ENCODE measurements at regions not wholly inside any gene's neighbourhood (a gene's known extent, or its start where the extent isn't known, plus 50 kb on each side); places are given as distances from the start of the nearest gene placed in this dataset.
"Not testable (repeated sequence)": the region's sequence is repeated elsewhere in the genome, so short reads cannot be mapped to it uniquely, and the experiment has no call there.

GRCh38 chrX:114077773-114078172 is 506.1 kb upstream of the HTR2C start:
- no peak for DNase-seq

- no peak for DNase-seq
Observed at GRCh38 chrX:114075073-114075673, 508.7 kb upstream of the HTR2C start.

- DNase-seq, result no peak
Observed at GRCh38 chrX:114073926-114074325, 510.0 kb upstream of the HTR2C start.

- DNase-seq, result no peak
Observed at GRCh38 chrX:114071412-114071811, 512.5 kb upstream of the HTR2C start.

- DNase-seq, result no peak
Observed at GRCh38 chrX:114065577-114066223, 518.2 kb upstream of the HTR2C start.

- no peak for DNase-seq
Observed at GRCh38 chrX:114061226-114061625, 522.7 kb upstream of the HTR2C start.

GRCh38 chrX:114058988-114059418 is 524.9 kb upstream of the HTR2C start:
- DNase-seq, result no peak

GRCh38 chrX:114057422-114057821 is 526.5 kb upstream of the HTR2C start:
- not testable (repeated sequence) for DNase-seq

GRCh38 chrX:114051667-114052315 is 532.1 kb upstream of the HTR2C start:
- DNase-seq, result no peak

- DNase-seq, result no peak
Observed at GRCh38 chrX:114050075-114050796, 533.6 kb upstream of the HTR2C start.

- DNase-seq, result no peak
Observed at GRCh38 chrX:114049063-114049462, 534.8 kb upstream of the HTR2C start.

- no peak for DNase-seq
Observed at GRCh38 chrX:114047558-114047957, 536.3 kb upstream of the HTR2C start.

- DNase-seq, result no peak
Observed at GRCh38 chrX:114046695-114047279, 537.1 kb upstream of the HTR2C start.

- DNase-seq, result not testable (repeated sequence)
Observed at GRCh38 chrX:114041470-114041869, 542.4 kb upstream of the HTR2C start.

GRCh38 chrX:114040661-114041269 is 543.1 kb upstream of the HTR2C start:
- DNase-seq, result not testable (repeated sequence)

- not testable (repeated sequence) for DNase-seq
Observed at GRCh38 chrX:114040111-114040510, 543.8 kb upstream of the HTR2C start.

- no peak for DNase-seq
Observed at GRCh38 chrX:114038358-114038757, 545.5 kb upstream of the HTR2C start.

- DNase-seq, result no peak
Observed at GRCh38 chrX:114037515-114037914, 546.4 kb upstream of the HTR2C start.

- DNase-seq, result no peak
Observed at GRCh38 chrX:114028907-114029662, 554.8 kb upstream of the HTR2C start.

- DNase-seq, result no peak
Observed at GRCh38 chrX:114017086-114017485, 566.8 kb upstream of the HTR2C start.

GRCh38 chrX:114015966-114016365 is 567.9 kb upstream of the HTR2C start:
- no peak for DNase-seq

GRCh38 chrX:114006664-114007063 is 577.2 kb upstream of the HTR2C start:
- DNase-seq, result no peak

All from femur (tissue), 1 donor.